ENCODE measurements at regions not wholly inside any gene's neighbourhood (a gene's known extent, or its start where the extent isn't known, plus 50 kb on each side); places are given as distances from the start of the nearest gene placed in this dataset.

DNA sequence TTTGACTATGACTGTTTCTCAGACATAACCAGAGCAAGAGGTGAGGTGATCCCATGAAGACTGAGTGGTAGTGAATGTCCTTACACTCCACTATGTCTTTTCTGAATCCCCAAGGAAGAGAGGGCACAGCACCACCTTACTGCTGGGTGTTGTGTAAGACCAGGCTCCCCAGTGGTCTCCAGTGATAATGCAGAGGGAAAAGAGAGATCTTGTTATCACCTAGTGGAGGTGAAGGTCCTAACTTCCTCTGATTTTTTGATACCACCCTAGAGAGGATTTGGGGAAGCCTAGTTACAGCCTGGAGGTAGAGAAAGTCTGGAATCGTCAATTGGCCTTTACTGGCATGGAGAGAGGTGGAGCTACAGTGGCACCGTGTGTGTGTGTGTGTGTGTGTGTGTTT is 288.0 kb upstream of the BCHE start:
- FAIRE-seq, result no peak
- DNase-seq (ENCODE audit: low spot score in 2 of 2), result no peak

DNA sequence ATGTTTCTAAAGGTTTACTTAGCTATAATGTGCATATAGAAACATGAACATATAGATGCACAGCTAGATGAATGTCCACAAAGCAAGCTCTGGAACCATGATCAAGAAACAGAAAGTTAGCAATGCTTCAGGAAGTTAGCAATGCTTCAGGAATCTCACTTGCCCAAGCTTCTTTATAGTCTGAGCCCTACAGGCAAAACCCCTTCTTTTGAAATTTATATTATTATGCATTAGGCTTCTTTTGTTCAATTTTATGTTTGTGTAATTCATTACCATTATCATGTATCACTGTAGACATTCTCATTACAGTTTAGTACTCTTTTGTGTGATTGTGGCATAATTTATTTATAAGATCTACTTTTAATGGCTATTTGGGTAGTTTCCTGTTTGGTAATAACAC is 286.4 kb upstream of the BCHE start:
- no peak for DNase-seq (ENCODE audit: low spot score in 2 of 2)
- no peak for FAIRE-seq

DNA sequence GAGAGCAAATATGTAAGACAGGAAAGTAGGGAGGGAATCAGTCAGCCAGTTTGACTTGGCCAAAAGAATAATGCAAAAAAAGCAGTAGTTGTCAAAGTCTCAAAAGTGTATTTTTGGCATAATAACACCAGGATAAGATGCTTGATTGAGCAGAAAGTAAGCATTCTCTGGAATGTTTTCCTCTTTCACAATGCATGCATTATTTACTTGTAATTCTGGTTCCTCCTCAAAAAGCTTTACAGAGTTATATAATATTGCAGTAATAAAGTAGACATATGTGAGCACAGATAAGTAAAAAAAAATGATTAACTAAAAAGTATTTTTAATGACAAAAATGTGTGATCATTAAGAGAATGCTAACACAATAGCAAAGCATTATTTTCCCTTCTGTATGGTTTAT is 285.9 kb upstream of the BCHE start:
- no peak for FAIRE-seq
- DNase-seq (ENCODE audit: low spot score in 2 of 2), result no peak

DNA sequence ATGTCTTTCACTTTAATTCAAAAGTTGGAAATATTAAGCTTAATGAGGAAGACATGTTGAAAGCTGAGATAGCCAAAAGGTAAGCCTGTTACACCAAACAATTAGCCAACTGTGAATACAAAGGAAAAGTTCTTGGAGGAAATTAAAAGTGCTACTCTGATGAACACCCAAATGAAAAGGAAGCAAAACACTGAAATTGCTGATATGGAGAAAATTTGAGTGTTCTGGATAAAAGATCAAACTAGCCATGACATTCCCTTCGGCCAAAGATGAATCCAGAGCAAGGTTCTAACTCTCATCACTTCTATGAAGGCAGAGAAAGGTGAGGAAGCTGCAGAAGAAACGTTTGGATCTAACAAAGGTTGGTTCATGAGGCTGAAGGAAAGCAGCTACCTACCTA is 280.8 kb upstream of the BCHE start:
- FAIRE-seq (no peak), DNase-seq (ENCODE audit: low spot score in 2 of 2) (no peak)

DNA sequence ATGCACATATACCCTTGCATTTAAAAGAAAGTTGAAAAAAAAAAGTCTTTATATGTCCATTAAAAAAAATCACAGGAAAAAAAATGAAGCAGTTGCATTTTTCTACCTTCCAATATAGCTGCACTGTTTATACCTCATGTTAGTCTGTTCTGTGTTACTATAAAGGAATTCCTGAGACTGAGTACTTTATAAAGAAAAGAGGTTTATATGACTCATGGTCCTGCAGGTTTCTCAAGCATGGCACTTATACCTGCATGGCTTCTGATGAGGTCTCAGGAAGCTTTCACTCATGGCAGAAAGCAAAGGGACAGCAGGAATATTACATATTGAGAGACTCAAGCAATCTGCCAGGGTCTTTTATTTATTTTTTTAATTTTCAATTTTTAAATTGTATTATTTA is 277.2 kb upstream of the BCHE start:
- FAIRE-seq (no peak), DNase-seq (ENCODE audit: low spot score in 2 of 2) (no peak)

DNA sequence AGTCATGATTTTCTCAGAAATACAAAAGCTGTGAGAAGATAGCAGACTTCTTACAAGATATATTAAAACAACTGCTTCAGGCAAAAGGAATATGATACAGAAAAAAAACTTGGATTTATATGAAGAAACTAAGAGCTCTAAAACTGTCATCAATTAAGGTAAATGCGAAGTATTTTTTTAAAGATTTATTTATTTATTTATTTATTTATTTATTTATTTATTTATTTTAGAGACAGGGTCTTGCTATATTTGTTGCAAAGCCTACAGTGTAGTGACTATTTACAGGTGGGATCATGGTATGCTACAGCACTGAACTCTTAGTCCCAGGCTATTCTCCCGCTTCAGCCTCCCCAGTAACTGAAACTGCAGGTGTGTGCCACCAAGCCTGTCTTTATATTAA is 274.3 kb upstream of the BCHE start:
- FAIRE-seq (peak; percentile 8), DNase-seq (ENCODE audit: low spot score in 2 of 2) (no peak)

DNA sequence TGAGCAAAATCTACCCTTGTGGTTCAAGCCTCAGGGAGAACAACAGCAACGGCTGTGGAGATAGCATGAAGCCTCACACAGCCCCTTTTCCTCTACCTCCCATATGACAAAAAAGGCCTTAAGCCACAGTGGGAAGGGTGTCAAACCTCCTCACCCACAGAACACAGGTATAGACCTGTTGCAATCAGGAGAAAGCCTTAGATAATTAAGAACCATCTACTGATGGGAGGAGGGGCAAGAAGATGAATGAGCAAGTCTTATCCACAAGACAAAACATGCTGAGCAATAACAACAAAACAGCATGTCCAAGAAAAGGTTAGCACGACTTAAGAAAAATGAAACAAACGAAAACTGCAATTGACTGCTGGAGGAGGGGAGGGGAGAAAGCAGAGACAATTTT is 272.9 kb upstream of the BCHE start:
- FAIRE-seq (no peak), DNase-seq (ENCODE audit: low spot score in 2 of 2) (no peak)

DNA sequence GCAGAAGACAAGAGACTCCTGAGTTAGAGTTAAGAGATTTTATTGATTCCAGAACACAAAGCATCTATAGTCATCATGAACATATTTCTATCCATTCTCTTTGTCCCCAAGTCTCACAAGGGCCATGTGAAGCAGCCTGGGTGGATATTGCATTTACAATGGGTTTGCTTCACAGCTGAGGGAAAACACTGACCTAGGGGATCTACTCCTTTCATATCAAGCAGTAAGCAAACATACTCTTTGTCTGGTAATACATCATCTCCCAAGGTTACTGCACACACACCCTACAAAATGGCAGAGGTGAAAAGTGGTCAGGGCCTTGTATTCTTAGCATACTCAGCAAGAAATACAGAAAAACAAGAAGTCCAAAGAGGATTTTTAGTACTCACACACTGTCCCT is 267.7 kb upstream of the BCHE start:
- no peak for FAIRE-seq
- DNase-seq (ENCODE audit: low spot score in 2 of 2), result no peak

DNA sequence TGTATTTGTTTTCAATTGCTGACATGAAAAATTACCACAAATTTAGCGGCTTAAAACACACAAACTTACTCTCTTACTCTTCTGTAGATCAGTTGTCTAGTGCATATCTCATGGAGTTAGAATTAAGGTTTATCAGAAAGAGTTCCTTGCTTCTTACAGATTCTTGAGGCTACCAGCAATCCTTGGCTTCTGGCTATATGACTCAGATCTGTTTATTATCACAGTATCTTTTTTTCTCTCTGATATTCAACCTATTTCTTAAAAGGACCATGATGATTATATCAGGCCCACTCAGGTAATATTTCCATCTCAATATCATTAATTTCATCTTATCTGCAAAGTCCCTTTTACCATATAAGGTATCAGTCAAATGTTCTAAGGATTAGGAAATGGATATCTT is 263.5 kb upstream of the BCHE start:
- FAIRE-seq (no peak), DNase-seq (ENCODE audit: low spot score in 2 of 2) (no peak)

DNA sequence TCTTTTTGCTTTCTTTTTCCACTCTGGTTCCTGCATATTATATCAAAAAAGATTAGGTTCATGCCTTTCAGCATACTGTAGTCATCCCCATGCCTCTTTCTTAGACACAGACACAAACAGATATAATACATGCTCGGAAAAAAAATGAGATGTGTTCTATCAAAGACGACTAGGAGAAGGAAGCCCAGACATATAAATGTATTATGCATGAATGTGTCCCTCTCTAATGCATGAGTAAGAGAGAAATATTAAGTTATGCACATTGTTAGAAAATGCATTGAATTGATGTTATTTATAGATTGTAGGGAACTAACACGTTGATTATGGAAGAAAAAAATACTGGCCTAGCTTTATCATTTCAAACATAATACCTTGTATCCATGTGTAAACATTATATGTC is 252.4 kb upstream of the BCHE start:
- DNase-seq (ENCODE audit: low spot score in 2 of 2), result no peak
- FAIRE-seq, result no peak

DNA sequence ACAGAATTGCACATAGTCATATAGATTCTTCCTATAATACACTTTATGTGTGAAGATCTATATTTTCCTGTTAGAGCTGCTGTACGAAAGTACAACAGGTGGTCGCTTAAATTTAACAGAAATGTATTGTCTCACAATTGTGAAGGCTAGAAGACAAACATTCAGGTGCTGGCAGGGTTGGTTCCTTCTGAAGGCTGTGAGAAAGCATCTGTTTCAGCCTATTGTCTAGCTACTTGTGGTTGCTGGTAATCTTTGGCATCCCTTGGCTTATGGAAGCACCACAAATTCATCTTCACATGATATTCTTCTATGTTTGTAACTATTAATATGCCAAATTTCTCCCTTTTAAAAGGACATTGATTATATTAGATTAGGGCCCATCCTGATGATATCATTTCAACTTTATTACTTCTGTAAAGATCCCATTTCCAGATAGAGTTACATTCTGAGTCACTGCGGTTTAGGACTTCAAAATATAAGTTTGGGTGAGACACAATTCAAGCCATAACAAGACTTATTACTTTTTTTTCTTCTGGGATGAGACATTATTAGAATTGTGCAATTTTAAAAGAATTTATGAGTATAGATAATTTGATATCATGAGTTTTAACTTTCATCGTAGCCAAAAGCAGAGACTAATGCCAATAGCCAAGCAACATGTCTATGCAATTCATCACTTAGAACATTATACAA is 248.1 kb upstream of the BCHE start:
- FAIRE-seq (no peak), DNase-seq (ENCODE audit: low spot score in 2 of 2) (no peak)

DNA sequence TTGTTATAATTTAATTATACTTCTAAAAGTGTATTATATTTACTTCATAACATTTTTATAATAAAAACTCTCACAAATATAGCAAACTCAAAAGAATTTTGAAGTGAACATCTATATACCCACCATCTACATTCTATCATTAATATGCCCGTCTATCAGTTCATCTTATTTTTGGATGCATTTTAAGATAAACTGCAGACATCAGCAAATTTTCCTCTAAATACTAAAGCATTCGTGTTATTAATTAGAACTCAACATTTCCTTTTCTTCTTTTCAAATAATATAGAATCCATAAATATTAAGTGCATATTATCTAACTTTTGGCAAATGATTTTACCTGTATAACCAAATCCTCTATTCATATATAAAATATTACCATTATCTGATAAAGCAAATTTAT is 242.9 kb upstream of the BCHE start:
- FAIRE-seq, result no peak
- no peak for DNase-seq (ENCODE audit: low spot score in 2 of 2)

DNA sequence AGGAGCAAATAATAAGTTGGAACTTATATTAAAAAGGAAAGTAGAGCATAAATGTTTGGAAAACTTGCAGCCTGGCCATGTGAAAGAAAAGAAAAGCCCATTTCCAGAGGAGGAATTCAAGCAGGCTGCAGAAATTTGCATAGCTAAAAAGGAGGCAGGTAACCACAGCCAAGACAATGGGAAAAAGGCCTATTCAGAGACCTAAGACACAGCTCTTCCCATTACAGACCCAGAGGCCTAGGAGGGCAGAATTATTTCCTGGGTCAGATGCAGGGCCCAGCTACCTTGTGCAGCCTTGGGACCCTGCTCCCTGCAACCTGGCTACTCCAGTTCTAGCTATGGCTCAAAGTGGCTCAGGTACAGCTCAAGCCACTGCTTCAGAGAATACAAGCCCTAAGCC is 234.6 kb upstream of the BCHE start:
- DNase-seq (ENCODE audit: low spot score in 2 of 2) (no peak), FAIRE-seq (no peak)

DNA sequence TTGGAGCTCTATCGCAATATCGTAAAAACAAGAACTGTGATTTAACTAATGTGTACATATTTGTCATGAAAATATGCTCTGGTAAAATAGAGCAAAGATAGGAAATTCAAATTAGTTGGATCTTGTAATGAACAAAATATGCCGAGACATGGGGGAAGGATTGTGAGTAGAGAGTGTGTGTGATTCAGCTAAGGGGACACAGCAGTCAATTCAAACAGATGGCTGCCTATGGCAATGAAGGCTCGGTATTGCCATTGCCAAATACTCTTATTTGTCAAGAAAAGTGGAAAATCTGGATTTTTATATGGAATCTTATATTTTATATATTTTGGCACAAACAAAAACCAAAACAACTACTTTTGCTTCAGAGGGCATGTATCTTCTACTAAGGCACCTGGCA is 227.3 kb upstream of the BCHE start:
- no peak for FAIRE-seq
- no peak for DNase-seq (ENCODE audit: low spot score in 2 of 2)

DNA sequence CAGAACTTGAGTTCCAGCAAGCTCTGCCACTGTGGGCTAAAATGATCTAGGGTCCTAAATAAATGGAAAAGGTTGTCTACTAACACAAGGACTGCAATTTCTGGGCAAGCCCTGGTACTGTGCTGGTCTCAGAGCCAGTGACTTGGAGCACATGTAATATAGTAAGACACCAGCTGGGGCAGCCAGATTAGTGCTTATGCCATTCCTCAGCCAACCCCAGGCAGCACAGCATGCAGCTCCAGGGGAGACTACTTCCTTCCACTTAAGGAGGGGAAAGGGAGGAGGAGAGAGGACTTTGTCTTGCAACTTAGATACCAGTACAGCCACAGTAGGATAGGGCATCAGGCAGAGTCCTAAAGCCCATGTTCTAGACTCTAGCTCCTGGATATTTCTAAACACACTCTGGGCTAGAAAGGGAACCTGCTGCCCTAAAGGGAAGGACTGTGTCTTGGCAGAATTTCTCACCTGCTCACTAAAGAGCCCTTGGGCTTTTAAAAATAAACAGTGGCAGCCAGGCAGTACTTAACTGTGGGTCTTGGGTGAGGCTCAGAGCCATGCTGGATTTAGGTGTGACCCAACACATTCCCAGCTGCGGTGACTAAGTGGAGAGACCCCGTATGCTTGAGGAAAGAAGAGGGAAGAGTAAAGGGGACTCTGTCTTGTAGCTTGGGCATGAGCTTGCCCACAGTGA is 223.7 kb upstream of the BCHE start:
- FAIRE-seq (no peak), DNase-seq (ENCODE audit: low spot score in 2 of 2) (no peak)

DNA sequence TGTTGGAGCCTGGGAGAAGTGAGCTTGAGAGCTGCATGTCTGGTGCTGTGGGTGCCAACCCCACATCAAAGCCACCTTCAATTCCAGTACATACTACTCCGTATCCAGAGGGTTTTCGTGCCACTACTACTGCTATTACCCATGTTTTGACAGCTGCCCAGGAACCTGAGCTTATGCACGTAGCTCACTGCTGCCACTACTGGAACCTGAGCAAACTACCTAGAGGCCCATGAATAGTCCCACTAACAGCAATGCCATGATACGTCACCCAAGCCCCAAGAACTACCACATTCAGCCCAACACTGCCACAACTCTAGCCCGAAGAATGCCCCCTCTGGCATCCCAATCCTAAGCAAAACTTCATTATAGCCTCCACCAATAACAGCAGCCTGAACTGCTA is 215.2 kb upstream of the BCHE start:
- no peak for FAIRE-seq
- DNase-seq (ENCODE audit: low spot score in 2 of 2), result no peak

DNA sequence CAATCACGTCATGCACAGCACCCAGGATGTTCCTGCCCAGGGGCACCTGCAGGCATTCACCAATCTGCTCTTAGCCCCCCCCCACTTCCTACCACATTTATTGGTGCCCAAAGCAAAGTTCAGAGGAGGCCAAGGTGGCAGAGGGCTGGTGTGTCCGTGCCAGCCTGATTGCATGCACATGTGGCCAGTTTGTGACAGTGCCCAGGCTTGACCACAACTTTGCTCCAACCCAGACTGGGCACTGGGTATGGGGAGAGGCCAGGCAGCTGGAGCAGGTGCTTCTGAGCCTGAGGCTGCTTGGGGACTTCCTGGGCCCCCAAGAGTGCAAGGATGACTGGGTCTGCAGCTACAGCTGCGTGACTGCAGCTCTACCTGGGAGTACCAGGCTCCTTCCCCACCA is 192.3 kb upstream of the BCHE start:
- DNase-seq (ENCODE audit: low spot score in 2 of 2) (no peak), FAIRE-seq (no peak)

DNA sequence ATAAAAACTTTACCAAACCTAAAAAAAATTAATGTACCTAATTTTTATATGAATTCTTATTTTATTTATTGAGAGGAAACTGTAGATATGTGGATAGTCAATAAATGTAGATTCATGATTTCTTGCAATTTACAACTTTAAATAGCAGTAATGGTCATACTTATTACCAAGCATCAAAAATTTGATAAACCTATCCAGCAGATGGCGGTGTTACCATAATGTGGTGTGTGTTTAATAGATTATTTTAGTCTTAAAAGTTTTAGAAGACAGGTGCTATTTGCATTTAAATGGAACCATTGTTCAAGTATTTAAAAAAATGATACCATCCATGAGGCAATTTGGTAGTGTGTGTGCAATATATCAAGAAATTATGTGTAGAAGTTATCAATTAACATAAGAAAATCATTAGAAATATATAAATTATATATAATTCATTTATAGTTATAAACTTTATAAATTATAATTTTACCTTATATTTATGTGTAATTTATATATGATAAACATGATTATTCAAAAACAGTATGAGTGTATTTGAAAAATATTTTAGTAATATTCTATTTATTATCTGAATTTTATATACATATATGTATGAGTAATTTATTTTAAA is 176.0 kb upstream of the BCHE start:
- peak; percentile 97 for FAIRE-seq
- no peak for DNase-seq (ENCODE audit: low spot score in 2 of 2)

DNA sequence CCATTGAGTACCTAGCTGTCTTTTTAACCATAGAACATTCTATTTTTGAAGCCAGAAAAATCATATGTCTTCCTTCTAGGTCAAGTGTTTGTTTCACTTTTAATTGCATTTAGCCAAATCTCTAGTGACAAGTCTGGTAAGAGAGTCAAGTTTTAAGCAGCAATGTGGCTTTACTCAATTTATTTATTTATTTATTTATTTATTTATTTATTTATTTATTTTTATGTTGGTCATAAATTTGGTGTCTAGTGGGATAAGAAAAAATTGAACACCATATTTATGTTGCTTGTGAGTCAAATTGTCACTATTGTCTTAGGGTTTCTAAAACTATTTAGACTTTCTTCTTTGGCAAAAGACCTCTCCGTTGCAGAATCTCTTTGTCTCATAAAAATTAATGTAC is 174.5 kb upstream of the BCHE start:
- FAIRE-seq, result no peak
- DNase-seq (ENCODE audit: low spot score in 2 of 2), result no peak

DNA sequence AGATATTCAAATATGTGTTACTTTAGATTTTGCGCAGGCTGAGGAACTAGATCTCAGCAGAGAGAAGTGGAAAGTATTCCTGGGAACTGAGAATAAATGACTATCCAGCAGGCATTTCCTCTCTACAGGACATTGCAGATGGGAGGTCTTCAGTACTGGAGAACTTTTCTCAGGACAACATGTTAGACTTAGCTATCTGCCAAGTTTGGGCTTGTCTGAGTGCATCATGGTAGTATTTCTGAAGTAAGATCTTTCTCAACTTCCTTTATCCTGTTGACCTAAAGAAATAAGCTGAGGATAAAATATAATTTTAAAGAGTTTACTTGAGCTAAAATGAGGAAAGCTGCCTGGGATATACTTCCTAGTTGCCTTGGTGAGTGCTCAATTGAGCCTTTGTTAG is 167.9 kb upstream of the BCHE start:
- no peak for FAIRE-seq
- no peak for DNase-seq (ENCODE audit: low spot score in 2 of 2)

DNA sequence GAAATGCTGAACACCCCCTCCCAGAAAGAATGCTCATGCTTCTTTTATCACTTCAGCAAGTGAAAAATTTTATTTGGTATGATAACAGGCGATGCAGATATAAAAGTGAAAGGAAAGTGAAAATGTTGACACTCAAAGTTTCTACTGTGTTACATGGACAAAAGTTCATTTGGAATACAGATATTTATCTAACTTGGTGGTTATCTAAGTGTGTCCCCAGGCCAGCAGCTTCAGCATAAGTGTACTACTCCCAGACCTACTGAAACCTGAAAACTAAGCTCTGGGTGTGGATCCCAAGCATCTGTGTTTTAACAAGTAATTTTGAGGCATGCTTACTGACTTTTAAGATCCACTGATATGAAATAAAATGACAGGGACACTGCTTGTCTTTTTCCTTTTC is 157.1 kb upstream of the BCHE start:
- DNase-seq (ENCODE audit: low spot score in 2 of 2) (no peak), FAIRE-seq (no peak)

DNA sequence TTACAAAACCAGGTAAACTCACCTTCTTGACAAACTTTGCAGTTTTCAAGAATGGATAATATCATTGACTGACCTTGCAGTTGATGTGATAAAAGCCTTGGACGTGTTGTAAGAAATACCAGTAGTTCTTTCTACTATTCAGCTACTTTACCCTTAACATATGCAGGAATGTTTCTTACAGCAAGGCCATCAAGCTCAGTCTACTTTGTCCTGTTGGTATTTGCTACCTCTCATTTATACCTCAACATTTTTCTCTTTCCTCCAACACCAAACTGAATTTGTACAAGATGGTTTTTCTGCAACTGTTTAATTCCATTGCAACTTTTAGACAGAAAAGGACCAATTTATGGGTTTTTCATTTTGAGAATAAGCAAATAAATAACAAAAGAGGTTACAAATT is 147.4 kb upstream of the BCHE start:
- no peak for DNase-seq (ENCODE audit: low spot score in 2 of 2)
- no peak for FAIRE-seq

Data from frontal cortex (tissue), 3 donors.